HEK293 (cell line): ENCODE measurements at regions not wholly inside any gene's neighbourhood (a gene's known extent, or its start where the extent isn't known, plus 50 kb on each side); places are given as distances from the start of the nearest gene placed in this dataset.

Experiments used
- CTCF ChIA-PET: fragments of 350-600 bp; formaldehyde crosslinking; extraction: SDS; loops from one replicate; lab custom pipeline; 2021; ENCODE audit warnings: antibody characterized with exemption; lab: Yijun Ruan, JAX
- POLR2A ChIA-PET: fragments of 300-600 bp; formaldehyde crosslinking; extraction: SDS; loops from one replicate; lab custom pipeline; 2020; ENCODE audit warnings: antibody characterized with exemption, inconsistent platforms; lab: Yijun Ruan, JAX
- H3K27ac ChIP-seq: fragments of 200-500 bp; sonication (Bioruptor generic); 2 replicates; pipeline ENCODE4 v1.5.1; 2014; ENCODE audit warnings: low read depth, low read length, control low read depth, inconsistent platforms; ENCODE audit errors: extremely low read depth
- H3K36me3 ChIP-seq, 2 experiments: fragments of 200-500 bp in 1 of 2; sonication (Bioruptor generic) in 1 of 2; 1 replicate in 1 of 2; 2 replicates in 1 of 2; pipeline ENCODE4 v1.5.1; 2014 to 2017; ENCODE audit warnings: inconsistent platforms in 2 of 2, low read length in 2 of 2; ENCODE audit not compliant: control insufficient read depth in 2 of 2, insufficient read depth in 1 of 2
- H3K4me1 ChIP-seq: fragments of 200-500 bp; sonication (Bioruptor generic); 2 replicates; pipeline ENCODE4 v1.5.1; 2014; ENCODE audit warnings: mild to moderate bottlenecking, low read length, inconsistent platforms; ENCODE audit not compliant: control insufficient read depth, insufficient read depth
- H3K4me3 ChIP-seq: 2 replicates; pipeline ENCODE4 v1.5.1; 2011; ENCODE audit warnings: low read depth, mild to moderate bottlenecking, control low read depth, low read length, moderate library complexity
- H3K9me3 ChIP-seq: fragments of 200-500 bp; sonication (Bioruptor generic); 2 replicates; pipeline ENCODE4 v1.5.1; 2014; ENCODE audit warnings: low read depth, low read length, inconsistent platforms; ENCODE audit not compliant: control insufficient read depth, insufficient read depth
- GLIS1 ChIP-seq: fragments of 450-650 bp; formaldehyde crosslinking; IDR thresholded peaks from 2 replicates; pipeline ENCODE4 v1.5.1; 2016; ENCODE audit warnings: missing biosample characterization, missing genetic modification characterization
- IKZF3 ChIP-seq: fragments of 450-650 bp; IDR thresholded peaks from 2 replicates; pipeline ENCODE4 v1.5.0; 2018; ENCODE audit warnings: missing biosample characterization, mild to moderate bottlenecking, missing genetic modification characterization, moderate library complexity
- KLF7 ChIP-seq: fragments of 450-650 bp; formaldehyde crosslinking; IDR thresholded peaks from 2 replicates; pipeline ENCODE4 v1.5.1; 2016; ENCODE audit warnings: missing biosample characterization, missing genetic modification characterization, borderline replicate concordance
- KLF9 ChIP-seq: fragments of 450-650 bp; formaldehyde crosslinking; IDR thresholded peaks from 2 replicates; pipeline ENCODE4 v1.5.1; 2016; ENCODE audit warnings: missing biosample characterization, missing genetic modification characterization, low read depth
- REPIN1 ChIP-seq: fragments of 450-650 bp; formaldehyde crosslinking; IDR thresholded peaks from 2 replicates; pipeline ENCODE4 v1.5.1; 2017; ENCODE audit warnings: missing biosample characterization, missing genetic modification characterization, low read depth
- ZBTB1 ChIP-seq: fragments of 450-650 bp; formaldehyde crosslinking; IDR thresholded peaks from 2 replicates; pipeline ENCODE4 v1.5.1; 2016; ENCODE audit warnings: missing biosample characterization, missing genetic modification characterization
- ZFP3 ChIP-seq: fragments of 450-650 bp; formaldehyde crosslinking; IDR thresholded peaks from 2 replicates; pipeline ENCODE4 v1.5.1; 2016; ENCODE audit warnings: low read depth, missing biosample characterization, missing genetic modification characterization
- ZNF138 ChIP-seq: fragments of 450-650 bp; formaldehyde crosslinking; IDR thresholded peaks from 2 replicates; pipeline ENCODE4 v1.5.1; 2016; ENCODE audit warnings: missing biosample characterization, missing genetic modification characterization, borderline replicate concordance
- ZNF157 ChIP-seq: fragments of 450-650 bp; formaldehyde crosslinking; IDR thresholded peaks from 2 replicates; pipeline ENCODE4 v1.5.1; 2016; ENCODE audit warnings: missing biosample characterization, missing genetic modification characterization
- ZNF16 ChIP-seq: fragments of 450-650 bp; formaldehyde crosslinking; IDR thresholded peaks from 2 replicates; pipeline ENCODE4 v1.5.1; 2016; ENCODE audit warnings: low read depth, missing biosample characterization, missing genetic modification characterization
- ZNF302 ChIP-seq: fragments of 450-650 bp; formaldehyde crosslinking; IDR thresholded peaks from 2 replicates; pipeline ENCODE4 v1.5.1; 2016; ENCODE audit warnings: missing biosample characterization, missing genetic modification characterization, low read depth
- ZNF416 ChIP-seq: fragments of 450-650 bp; formaldehyde crosslinking; IDR thresholded peaks from 2 replicates; pipeline ENCODE4 v1.5.1; 2016; ENCODE audit warnings: missing biosample characterization, missing genetic modification characterization
- ZNF501 ChIP-seq: fragments of 450-650 bp; formaldehyde crosslinking; IDR thresholded peaks from 2 replicates; pipeline ENCODE4 v1.5.1; 2016; ENCODE audit warnings: missing biosample characterization, missing genetic modification characterization
- ZNF560 ChIP-seq: fragments of 450-650 bp; formaldehyde crosslinking; IDR thresholded peaks from 2 replicates; pipeline ENCODE4 v1.5.1; 2017; ENCODE audit warnings: missing biosample characterization, missing genetic modification characterization, borderline replicate concordance
- ZNF629 ChIP-seq: fragments of 450-650 bp; formaldehyde crosslinking; IDR thresholded peaks from 2 replicates; pipeline ENCODE4 v1.5.1; 2017; ENCODE audit warnings: missing biosample characterization, missing genetic modification characterization
- ZNF76 ChIP-seq: fragments of 450-650 bp; formaldehyde crosslinking; IDR thresholded peaks from 2 replicates; pipeline ENCODE4; 2016; ENCODE audit warnings: low read depth, missing biosample characterization, missing genetic modification characterization, borderline replicate concordance
- ZNF791 ChIP-seq: fragments of 450-650 bp; formaldehyde crosslinking; IDR thresholded peaks from 2 replicates; pipeline ENCODE4 v1.5.1; 2016; ENCODE audit warnings: missing biosample characterization, missing genetic modification characterization
- TF ChIP-seq, protein P1 (sequence below): fragments of 450-650 bp; formaldehyde crosslinking; conservative IDR thresholded peaks from 2 replicates; pipeline ENCODE4 v1.5.1; 2016; ENCODE audit warnings: low read depth, missing biosample characterization, missing genetic modification characterization
- TF ChIP-seq, protein P2 (sequence below): IDR thresholded peaks from 2 replicates; pipeline ENCODE4 v1.6.1; 2011; ENCODE audit warnings: mild to moderate bottlenecking, low read depth, low read length, borderline replicate concordance

DNA sequence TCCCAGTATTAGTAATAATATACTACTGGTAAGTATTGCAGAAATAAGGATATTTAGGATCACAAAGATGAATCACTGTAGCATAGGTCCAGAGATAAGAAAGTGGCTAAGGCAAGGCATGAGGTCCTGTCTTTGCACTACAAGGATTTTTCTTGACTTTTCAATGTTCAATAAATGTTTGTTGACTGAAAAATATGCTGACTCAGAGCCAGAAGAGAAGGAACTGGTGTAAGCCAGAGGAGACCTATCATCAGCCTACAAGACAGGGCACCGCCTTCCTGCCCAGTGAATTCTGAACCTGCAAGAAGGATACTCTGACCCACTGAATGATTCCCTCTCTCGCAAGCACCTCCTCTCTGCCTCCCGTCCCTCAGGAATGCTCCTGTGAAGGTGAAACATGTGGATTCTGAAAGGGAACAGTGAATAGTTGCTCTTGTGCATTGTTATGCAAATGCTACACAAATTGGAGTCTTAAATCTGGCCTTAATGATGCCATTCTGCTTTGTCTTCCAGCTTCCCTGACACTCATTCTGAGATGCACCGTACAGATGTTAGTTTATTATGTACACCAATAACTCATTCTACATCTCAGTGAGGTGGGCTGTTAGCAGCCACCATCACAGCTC is 540.0 kb downstream of the OMA1 start:
- POLR2A ChIA-PET = no interaction called here
- no peak overlapping the region for H3K4me3 ChIP-seq
- H3K27ac ChIP-seq = no peak overlapping the region
- H3K4me1 ChIP-seq = no peaks in the 10 kb centered on the region
- CTCF ChIA-PET = no interaction called here
- TF ChIP-seq, protein P1, sequence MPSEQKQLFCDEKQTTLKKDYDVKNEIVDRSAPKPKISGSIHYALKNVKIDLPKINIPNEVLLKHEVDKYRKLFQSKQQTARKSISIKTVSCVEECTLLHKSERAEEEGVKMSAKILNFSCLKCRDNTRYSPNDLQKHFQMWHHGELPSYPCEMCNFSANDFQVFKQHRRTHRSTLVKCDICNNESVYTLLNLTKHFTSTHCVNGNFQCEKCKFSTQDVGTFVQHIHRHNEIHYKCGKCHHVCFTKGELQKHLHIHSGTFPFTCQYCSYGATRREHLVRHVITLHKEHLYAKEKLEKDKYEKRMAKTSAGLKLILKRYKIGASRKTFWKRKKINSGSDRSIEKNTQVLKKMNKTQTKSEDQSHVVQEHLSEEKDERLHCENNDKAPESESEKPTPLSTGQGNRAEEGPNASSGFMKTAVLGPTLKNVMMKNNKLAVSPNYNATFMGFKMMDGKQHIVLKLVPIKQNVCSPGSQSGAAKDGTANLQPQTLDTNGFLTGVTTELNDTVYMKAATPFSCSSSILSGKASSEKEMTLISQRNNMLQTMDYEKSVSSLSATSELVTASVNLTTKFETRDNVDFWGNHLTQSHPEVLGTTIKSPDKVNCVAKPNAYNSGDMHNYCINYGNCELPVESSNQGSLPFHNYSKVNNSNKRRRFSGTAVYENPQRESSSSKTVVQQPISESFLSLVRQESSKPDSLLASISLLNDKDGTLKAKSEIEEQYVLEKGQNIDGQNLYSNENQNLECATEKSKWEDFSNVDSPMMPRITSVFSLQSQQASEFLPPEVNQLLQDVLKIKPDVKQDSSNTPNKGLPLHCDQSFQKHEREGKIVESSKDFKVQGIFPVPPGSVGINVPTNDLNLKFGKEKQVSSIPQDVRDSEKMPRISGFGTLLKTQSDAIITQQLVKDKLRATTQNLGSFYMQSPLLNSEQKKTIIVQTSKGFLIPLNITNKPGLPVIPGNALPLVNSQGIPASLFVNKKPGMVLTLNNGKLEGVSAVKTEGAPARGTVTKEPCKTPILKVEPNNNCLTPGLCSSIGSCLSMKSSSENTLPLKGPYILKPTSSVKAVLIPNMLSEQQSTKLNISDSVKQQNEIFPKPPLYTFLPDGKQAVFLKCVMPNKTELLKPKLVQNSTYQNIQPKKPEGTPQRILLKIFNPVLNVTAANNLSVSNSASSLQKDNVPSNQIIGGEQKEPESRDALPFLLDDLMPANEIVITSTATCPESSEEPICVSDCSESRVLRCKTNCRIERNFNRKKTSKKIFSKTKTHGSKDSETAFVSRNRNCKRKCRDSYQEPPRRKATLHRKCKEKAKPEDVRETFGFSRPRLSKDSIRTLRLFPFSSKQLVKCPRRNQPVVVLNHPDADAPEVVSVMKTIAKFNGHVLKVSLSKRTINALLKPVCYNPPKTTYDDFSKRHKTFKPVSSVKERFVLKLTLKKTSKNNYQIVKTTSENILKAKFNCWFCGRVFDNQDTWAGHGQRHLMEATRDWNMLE = no peak
- no peak for TF ChIP-seq ZBTB1 (tag by site-specific recombination)
- no peak for TF ChIP-seq ZNF501 (tag by site-specific recombination)
- no peak for TF ChIP-seq ZFP3 (tag by site-specific recombination)
- no peak for TF ChIP-seq ZNF560 (tag by site-specific recombination)
- no peak for TF ChIP-seq ZNF76
- no peak for TF ChIP-seq GLIS1 (tag by site-specific recombination)
- TF ChIP-seq, protein P2, sequence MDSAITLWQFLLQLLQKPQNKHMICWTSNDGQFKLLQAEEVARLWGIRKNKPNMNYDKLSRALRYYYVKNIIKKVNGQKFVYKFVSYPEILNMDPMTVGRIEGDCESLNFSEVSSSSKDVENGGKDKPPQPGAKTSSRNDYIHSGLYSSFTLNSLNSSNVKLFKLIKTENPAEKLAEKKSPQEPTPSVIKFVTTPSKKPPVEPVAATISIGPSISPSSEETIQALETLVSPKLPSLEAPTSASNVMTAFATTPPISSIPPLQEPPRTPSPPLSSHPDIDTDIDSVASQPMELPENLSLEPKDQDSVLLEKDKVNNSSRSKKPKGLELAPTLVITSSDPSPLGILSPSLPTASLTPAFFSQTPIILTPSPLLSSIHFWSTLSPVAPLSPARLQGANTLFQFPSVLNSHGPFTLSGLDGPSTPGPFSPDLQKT = no peak
- TF ChIP-seq ZNF157 = no peak
- TF ChIP-seq REPIN1 (tag by site-specific recombination) = no peak
- TF ChIP-seq ZNF416 (tag by site-specific recombination) = no peak
- TF ChIP-seq ZNF791 (tag by site-specific recombination) = no peak
- TF ChIP-seq IKZF3 (tag by site-specific recombination) = no peak
- TF ChIP-seq ZNF302 = no peak
- H3K36me3 ChIP-seq = no peaks in the 10 kb centered on the region
- no peaks in the 10 kb centered on the region for H3K9me3 ChIP-seq

DNA sequence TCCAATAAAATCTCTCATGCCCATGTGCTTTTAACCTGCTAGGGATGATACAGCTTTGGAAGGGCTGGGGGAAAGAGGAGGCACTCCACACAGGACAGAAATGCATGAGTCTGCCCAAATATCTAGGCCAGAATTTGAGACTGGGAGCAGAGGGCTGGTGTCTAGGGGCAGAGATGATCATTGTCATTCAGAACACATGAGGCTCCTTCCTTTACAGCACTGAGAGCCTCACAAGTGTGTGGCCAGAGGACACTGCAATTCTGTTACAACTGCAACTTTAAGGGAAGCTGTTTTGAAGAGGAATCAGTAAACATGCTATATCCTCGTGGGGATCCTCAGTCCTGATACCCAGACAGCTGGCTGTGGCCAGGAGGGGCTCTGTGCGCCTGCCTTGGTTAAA is 541.3 kb downstream of the OMA1 start:
- H3K36me3 ChIP-seq = no peaks in the 10 kb centered on the region
- H3K9me3 ChIP-seq = no peaks in the 10 kb centered on the region
- ChIA-PET POLR2A (no interaction called here), CTCF (interaction anchor here (0.5 to 0.6 kb wide), 2 partner anchors 120 to 496 kb away, joined by 3 read pairs; no protein-coding TSS in a partner anchor)
- H3K4me3 ChIP-seq = no peak overlapping the region
- no peak for TF ChIP-seq ZNF138 (tag by site-specific recombination)
- TF ChIP-seq ZNF16 (tag by site-specific recombination) = no peak
- TF ChIP-seq KLF9 (tag by site-specific recombination) = no peak
- TF ChIP-seq ZNF629 (tag by site-specific recombination) = no peak
- no peak for TF ChIP-seq KLF7 (tag by site-specific recombination)
- TF ChIP-seq, all 188 proteins: peak for 0
- Histone ChIP-seq H3K27ac (no peak overlapping the region), H3K4me1 (no peaks in the 10 kb centered on the region)
